ENCODE measurements at regions not wholly inside any gene's neighbourhood (a gene's known extent, or its start where the extent isn't known, plus 50 kb on each side); places are given as distances from the start of the nearest gene placed in this dataset.

GRCh38 chr12:124666722-124667259, 99.4 kb upstream of the NCOR2 start:
- TF ChIP-seq CEBPB (IDR thresholded peaks at IDR 0.05; ENCODE audit: borderline replicate concordance in 1 of 2, low read depth in 2 of 2, low read length in 2 of 2) (no peak), ATF2 (IDR thresholded peaks at IDR 0.05; ENCODE audit: low read length) (no peak), BCL3 (IDR thresholded peaks at IDR 0.05; ENCODE audit: borderline replicate concordance, insufficient read depth, low read depth, low read length, poor library complexity, severe bottlenecking) (no peak), USF2 (IDR thresholded peaks at IDR 0.05; ENCODE audit: borderline replicate concordance, low read depth, low read length) (no peak), POLR2AphosphoS5 (IDR thresholded peaks at IDR 0.05; ENCODE audit: low read length) (no peak), SMC3 (IDR thresholded peaks at IDR 0.05; ENCODE audit: borderline replicate concordance, low read length) (no peak), EP300 (IDR thresholded peaks at IDR 0.05; ENCODE audit: borderline replicate concordance in 1 of 2, control insufficient read depth in 1 of 2, low read depth in 2 of 2, low read length in 2 of 2) (no peak), RAD51 (IDR thresholded peaks at IDR 0.05) (no peak), CTCF (IDR thresholded peaks at IDR 0.05 in 2 of 3, conservative IDR thresholded peaks at IDR 0.05 in 1 of 3; ENCODE audit: control insufficient read depth in 2 of 3, extremely low read depth in 1 of 3, insufficient read depth in 1 of 3, low read depth in 3 of 3, low read length in 3 of 3) (no peak), ATF3 (IDR thresholded peaks at IDR 0.05; ENCODE audit: borderline replicate concordance, extremely low read depth, low read depth, low read length) (no peak), CUX1 (IDR thresholded peaks at IDR 0.05; ENCODE audit: insufficient replicate concordance, low read depth, low read length) (no peak), KDM1A (IDR thresholded peaks at IDR 0.05; ENCODE audit: borderline replicate concordance) (no peak), POLR2AphosphoS2 (IDR thresholded peaks at IDR 0.05; ENCODE audit: low read depth, low read length) (no peak)
